WTC11 (cell line): ENCODE measurements at regions not wholly inside any gene's neighbourhood (a gene's known extent, or its start where the extent isn't known, plus 50 kb on each side); places are given as distances from the start of the nearest gene placed in this dataset.

ENCODE experiments used
- SP1 ChIP-seq: sonication (generic); formaldehyde crosslinking; conservative IDR thresholded peaks from 2 replicates; pipeline ENCODE4 v1.8.1; 2022; ENCODE audit warnings: missing genetic modification reagents
- STAT6 ChIP-seq: sonication (generic); formaldehyde crosslinking; conservative IDR thresholded peaks from 2 replicates; pipeline ENCODE4 v1.8.1; 2023; ENCODE audit warnings: mild to moderate bottlenecking, low read depth, missing genetic modification reagents, moderate library complexity
- ZNF232 ChIP-seq: sonication (generic); formaldehyde crosslinking; IDR thresholded peaks from 2 replicates; pipeline ENCODE4 v1.8.0; 2022; ENCODE audit warnings: mild to moderate bottlenecking, missing genetic modification reagents
- TF ChIP-seq, protein P1 (sequence below): fragments of 200-600 bp; IDR thresholded peaks from 2 replicates; pipeline ENCODE4 v1.8.0; 2022; ENCODE audit warnings: antibody characterized with exemption
- TF ChIP-seq, protein P2 (sequence below): sonication (generic); formaldehyde crosslinking; IDR thresholded peaks from 2 replicates; pipeline ENCODE4 v1.8.1; 2023; ENCODE audit warnings: mild to moderate bottlenecking, missing genetic modification reagents, moderate library complexity
- TF ChIP-seq, protein P3 (sequence below): sonication (generic); formaldehyde crosslinking; IDR thresholded peaks from 2 replicates; pipeline ENCODE4 v1.8.1; 2023; ENCODE audit warnings: mild to moderate bottlenecking, missing genetic modification reagents
- TF ChIP-seq, protein P4 (sequence below): fragments of 250-450 bp; sonication (Bioruptor Pico); IDR thresholded peaks from 2 replicates; pipeline ENCODE4 v1.9.0; 2021; ENCODE audit warnings: moderate library complexity, mild to moderate bottlenecking, inconsistent platforms, borderline replicate concordance

DNA sequence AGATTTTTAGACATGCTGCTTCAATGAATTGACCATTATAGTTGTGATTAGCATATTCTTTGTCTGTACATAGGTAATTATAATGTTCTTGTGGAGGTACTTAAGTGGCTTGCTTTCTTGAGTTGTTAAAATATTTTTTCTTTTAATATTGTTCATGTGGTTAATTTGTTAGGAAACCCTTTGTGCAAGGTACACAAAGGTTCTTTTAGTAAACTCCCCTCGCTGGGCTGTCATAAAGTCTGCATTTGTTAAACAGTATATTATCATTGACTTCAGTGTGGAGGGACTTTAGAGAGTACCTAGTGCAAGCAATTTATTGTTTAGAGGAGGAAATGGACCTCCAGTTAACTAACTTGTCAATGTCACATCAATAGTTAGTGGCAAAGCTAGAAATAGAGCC, 52.5 kb downstream of the DISP1 start:
- TF ChIP-seq STAT6 (CRISPR knock-in tag): no peak
- TF ChIP-seq SP1 (CRISPR knock-in tag): no peak
- TF ChIP-seq, protein P1, sequence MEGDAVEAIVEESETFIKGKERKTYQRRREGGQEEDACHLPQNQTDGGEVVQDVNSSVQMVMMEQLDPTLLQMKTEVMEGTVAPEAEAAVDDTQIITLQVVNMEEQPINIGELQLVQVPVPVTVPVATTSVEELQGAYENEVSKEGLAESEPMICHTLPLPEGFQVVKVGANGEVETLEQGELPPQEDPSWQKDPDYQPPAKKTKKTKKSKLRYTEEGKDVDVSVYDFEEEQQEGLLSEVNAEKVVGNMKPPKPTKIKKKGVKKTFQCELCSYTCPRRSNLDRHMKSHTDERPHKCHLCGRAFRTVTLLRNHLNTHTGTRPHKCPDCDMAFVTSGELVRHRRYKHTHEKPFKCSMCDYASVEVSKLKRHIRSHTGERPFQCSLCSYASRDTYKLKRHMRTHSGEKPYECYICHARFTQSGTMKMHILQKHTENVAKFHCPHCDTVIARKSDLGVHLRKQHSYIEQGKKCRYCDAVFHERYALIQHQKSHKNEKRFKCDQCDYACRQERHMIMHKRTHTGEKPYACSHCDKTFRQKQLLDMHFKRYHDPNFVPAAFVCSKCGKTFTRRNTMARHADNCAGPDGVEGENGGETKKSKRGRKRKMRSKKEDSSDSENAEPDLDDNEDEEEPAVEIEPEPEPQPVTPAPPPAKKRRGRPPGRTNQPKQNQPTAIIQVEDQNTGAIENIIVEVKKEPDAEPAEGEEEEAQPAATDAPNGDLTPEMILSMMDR: no peak
- TF ChIP-seq, protein P2, sequence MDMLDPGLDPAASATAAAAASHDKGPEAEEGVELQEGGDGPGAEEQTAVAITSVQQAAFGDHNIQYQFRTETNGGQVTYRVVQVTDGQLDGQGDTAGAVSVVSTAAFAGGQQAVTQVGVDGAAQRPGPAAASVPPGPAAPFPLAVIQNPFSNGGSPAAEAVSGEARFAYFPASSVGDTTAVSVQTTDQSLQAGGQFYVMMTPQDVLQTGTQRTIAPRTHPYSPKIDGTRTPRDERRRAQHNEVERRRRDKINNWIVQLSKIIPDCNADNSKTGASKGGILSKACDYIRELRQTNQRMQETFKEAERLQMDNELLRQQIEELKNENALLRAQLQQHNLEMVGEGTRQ (CRISPR knock-in tag): no peak
- TF ChIP-seq ZNF232 (CRISPR knock-in tag): no peak
- TF ChIP-seq, protein P3, sequence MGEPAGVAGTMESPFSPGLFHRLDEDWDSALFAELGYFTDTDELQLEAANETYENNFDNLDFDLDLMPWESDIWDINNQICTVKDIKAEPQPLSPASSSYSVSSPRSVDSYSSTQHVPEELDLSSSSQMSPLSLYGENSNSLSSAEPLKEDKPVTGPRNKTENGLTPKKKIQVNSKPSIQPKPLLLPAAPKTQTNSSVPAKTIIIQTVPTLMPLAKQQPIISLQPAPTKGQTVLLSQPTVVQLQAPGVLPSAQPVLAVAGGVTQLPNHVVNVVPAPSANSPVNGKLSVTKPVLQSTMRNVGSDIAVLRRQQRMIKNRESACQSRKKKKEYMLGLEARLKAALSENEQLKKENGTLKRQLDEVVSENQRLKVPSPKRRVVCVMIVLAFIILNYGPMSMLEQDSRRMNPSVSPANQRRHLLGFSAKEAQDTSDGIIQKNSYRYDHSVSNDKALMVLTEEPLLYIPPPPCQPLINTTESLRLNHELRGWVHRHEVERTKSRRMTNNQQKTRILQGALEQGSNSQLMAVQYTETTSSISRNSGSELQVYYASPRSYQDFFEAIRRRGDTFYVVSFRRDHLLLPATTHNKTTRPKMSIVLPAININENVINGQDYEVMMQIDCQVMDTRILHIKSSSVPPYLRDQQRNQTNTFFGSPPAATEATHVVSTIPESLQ (CRISPR knock-in tag): no peak
- TF ChIP-seq, protein P4, sequence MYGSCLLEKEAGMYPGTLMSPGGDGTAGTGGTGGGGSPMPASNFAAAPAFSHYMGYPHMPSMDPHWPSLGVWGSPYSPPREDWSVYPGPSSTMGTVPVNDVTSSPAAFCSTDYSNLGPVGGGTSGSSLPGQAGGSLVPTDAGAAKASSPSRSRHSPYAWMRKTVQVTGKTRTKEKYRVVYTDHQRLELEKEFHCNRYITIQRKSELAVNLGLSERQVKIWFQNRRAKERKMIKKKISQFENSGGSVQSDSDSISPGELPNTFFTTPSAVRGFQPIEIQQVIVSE: no peak
